Ascending aorta (tissue), 2 donors: ENCODE measurements at regions not wholly inside any gene's neighbourhood (a gene's known extent, or its start where the extent isn't known, plus 50 kb on each side); places are given as distances from the start of the nearest gene placed in this dataset.

Source experiments
- DNase-seq, 2 donors: peaks; one replicate each; pipeline ENCODE4 v3.0.0-alpha.2; 2019; ENCODE audit warnings: low spot score in 2 of 2
- H3K27ac ChIP-seq, 2 donors: fragments of 200-600 bp; sonication (generic); one replicate each; pipeline ENCODE4 v1.5.1; 2016 to 2017; ENCODE audit warnings: mild to moderate bottlenecking in 1 of 2
- H3K27me3 ChIP-seq: fragments of 200-600 bp; sonication (generic); one replicate; pipeline ENCODE4 v1.5.1; 2017
- H3K36me3 ChIP-seq, 2 donors: fragments of 200-600 bp; sonication (generic); one replicate each; pipeline ENCODE4 v1.5.1; 2016
- H3K4me1 ChIP-seq, 2 donors: fragments of 200-600 bp; sonication (generic); one replicate each; pipeline ENCODE4 v1.5.1; 2016 to 2017; ENCODE audit warnings: mild to moderate bottlenecking in 1 of 2
- H3K4me3 ChIP-seq, 2 donors: fragments of 200-600 bp; sonication (generic); one replicate each; pipeline ENCODE4 v1.5.1; 2016 to 2017; ENCODE audit warnings: mild to moderate bottlenecking in 1 of 2
- H3K9me3 ChIP-seq, 2 donors: fragments of 200-600 bp; sonication (generic); one replicate each; pipeline ENCODE4 v1.5.1; 2016
- intact Hi-C: fragments of 100-400 bp; cut with DNase I; formaldehyde crosslinking; loops from one replicate; pipeline ENCODE4 v1.15.1; 2023
- TF ChIP-seq, protein P1 (sequence below), 3 experiments: fragments of 200-600 bp in 2 of 3; fragments of 450-650 bp in 1 of 3; sonication (generic) in 2 of 3; IDR thresholded peaks; one replicate each; pipeline ENCODE4 v1.5.1; 2016 to 2019; ENCODE audit warnings: antibody characterized with exemption in 3 of 3, mild to moderate bottlenecking in 1 of 3, moderate library complexity in 1 of 3

DNA sequence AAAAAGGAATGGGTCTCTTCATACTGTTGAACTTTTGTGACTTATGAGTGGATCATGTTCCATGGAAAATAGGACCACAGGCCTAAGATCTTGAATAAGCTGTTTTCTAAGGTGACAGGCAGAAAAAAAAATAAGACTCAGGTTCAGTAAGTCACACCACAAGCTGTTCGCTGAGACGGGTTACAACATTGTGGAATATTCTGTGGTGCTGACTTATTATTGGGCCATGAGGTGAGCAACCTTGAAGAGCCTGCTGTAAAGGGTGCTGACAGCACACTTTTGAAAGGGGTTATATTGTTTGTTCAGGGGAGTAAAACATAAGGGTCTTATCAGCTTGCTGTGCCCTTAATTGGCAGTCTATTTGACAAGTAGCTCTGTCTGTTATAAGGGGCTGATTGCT lies 439.8 kb upstream of the SLC14A2 start:
- TF ChIP-seq, protein P1, sequence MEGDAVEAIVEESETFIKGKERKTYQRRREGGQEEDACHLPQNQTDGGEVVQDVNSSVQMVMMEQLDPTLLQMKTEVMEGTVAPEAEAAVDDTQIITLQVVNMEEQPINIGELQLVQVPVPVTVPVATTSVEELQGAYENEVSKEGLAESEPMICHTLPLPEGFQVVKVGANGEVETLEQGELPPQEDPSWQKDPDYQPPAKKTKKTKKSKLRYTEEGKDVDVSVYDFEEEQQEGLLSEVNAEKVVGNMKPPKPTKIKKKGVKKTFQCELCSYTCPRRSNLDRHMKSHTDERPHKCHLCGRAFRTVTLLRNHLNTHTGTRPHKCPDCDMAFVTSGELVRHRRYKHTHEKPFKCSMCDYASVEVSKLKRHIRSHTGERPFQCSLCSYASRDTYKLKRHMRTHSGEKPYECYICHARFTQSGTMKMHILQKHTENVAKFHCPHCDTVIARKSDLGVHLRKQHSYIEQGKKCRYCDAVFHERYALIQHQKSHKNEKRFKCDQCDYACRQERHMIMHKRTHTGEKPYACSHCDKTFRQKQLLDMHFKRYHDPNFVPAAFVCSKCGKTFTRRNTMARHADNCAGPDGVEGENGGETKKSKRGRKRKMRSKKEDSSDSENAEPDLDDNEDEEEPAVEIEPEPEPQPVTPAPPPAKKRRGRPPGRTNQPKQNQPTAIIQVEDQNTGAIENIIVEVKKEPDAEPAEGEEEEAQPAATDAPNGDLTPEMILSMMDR (IDR thresholded peaks at IDR 0.05) = no peak
- H3K4me1 ChIP-seq = no peaks in the 10 kb centered on the region
- H3K27ac ChIP-seq = no peak overlapping the region
- intact Hi-C loops = no loop called here
- H3K27me3 ChIP-seq = no peaks in the 10 kb centered on the region
- no peak for DNase-seq
- no peaks in the 10 kb centered on the region for H3K36me3 ChIP-seq
- H3K4me3 ChIP-seq = no peak overlapping the region
- no peaks in the 10 kb centered on the region for H3K9me3 ChIP-seq

DNA sequence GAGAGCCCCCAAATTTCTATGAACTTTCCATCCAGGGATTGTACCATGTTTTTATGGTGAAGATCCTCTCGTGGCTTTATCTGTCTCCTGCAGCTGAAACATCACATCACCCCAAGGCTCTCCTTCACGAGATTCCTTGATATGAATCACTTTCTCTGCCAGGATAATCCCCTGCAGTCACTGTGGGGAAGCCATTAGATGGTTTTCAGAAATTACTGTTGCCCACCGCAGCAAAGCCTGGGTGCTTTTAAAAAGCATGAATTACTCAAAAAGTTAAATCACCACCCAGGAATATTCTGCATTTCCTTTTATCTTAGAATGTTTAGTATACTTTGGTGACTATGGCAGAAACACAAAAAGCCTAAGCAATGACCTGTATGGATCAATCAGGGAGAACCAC lies 428.4 kb upstream of the SLC14A2 start:
- intact Hi-C loops = no loop called here
- TF ChIP-seq, protein P1 (IDR thresholded peaks at IDR 0.05) = no peak
- H3K27me3 ChIP-seq = no peaks in the 10 kb centered on the region
- no peak overlapping the region for H3K4me3 ChIP-seq
- H3K36me3 ChIP-seq = no peaks in the 10 kb centered on the region
- H3K27ac ChIP-seq = no peak overlapping the region
- no peak for DNase-seq
- no peaks in the 10 kb centered on the region for H3K9me3 ChIP-seq
- no peaks in the 10 kb centered on the region for H3K4me1 ChIP-seq

DNA sequence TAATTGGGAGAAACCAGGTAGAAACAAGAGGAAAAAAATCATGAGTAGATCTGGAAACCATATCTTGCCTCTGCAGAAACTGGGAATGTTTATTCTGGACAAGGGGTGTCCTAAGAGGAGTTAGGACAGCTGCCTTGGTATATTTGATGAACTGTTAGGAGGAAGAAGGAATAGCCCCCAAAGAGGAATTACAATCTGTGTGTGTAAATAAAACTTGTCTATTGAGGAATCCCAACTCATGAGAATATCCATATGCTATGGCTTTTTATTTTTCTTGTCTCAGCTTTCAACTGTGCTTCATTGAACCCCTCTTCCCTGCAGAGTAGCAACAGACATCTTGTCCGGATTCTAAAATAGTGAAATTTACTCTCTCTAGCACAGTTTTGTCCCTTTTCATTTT lies 423.5 kb upstream of the SLC14A2 start:
- no peak for DNase-seq
- Histone ChIP-seq H3K4me3 (no peak overlapping the region), H3K4me1 (no peaks in the 10 kb centered on the region), H3K27ac (no peak overlapping the region), H3K27me3 (no peaks in the 10 kb centered on the region), H3K36me3 (no peaks in the 10 kb centered on the region), H3K9me3 (no peaks in the 10 kb centered on the region)
- TF ChIP-seq, protein P1 (IDR thresholded peaks at IDR 0.05) = no peak
- intact Hi-C loops = no loop called here

DNA sequence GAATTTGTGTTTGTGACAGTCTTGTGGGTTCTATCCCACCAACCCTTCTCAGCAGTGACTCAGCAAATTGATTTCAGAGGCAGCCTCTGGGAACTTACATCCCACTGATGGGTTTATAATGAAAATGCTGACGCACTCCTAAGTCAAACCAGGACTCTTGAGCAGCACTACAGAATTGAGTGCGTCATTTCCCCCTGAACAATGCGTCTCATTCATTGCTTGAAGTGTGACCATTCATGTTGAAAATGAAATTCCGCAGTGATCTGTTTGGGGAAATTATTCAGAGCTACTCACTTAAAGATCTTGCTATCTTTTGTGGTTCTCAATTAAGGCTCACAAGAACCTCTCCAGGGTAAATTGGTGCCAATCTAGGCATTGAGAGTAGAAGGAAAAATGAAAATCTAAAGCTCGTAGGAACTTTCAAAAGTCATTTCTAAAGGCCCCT lies 417.7 kb upstream of the SLC14A2 start:
- TF ChIP-seq, protein P1 (IDR thresholded peaks at IDR 0.05) = no peak
- DNase-seq = no peak
- Histone ChIP-seq H3K4me1 (no peaks in the 10 kb centered on the region), H3K27ac (no peak overlapping the region), H3K9me3 (no peaks in the 10 kb centered on the region), H3K4me3 (no peak overlapping the region), H3K36me3 (no peaks in the 10 kb centered on the region), H3K27me3 (no peaks in the 10 kb centered on the region)
- intact Hi-C loops = no loop called here

DNA sequence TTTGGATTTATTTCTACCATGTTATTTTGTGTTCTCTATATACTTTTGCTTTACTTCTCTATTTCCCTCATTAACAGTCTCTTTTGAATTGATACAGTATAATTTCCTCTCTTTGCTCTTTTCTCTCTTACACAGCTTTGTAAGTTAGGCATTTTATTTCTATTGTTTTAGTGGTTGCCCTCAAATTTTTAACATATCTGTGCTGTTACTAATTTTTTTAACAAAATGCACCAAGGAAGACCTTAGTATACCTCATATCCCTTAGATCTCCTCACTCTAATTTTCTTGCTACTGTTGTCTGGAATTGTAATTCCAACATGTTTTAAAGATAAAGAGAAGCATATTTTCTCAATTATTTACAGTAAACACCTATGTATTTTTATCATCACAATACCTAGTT lies 416.8 kb upstream of the SLC14A2 start:
- TF ChIP-seq, protein P1 (IDR thresholded peaks at IDR 0.05) = no peak
- Histone ChIP-seq H3K36me3 (no peaks in the 10 kb centered on the region), H3K27ac (no peak overlapping the region), H3K27me3 (no peaks in the 10 kb centered on the region), H3K9me3 (no peaks in the 10 kb centered on the region), H3K4me1 (no peaks in the 10 kb centered on the region), H3K4me3 (no peak overlapping the region)
- DNase-seq = no peak
- intact Hi-C loops = no loop called here

DNA sequence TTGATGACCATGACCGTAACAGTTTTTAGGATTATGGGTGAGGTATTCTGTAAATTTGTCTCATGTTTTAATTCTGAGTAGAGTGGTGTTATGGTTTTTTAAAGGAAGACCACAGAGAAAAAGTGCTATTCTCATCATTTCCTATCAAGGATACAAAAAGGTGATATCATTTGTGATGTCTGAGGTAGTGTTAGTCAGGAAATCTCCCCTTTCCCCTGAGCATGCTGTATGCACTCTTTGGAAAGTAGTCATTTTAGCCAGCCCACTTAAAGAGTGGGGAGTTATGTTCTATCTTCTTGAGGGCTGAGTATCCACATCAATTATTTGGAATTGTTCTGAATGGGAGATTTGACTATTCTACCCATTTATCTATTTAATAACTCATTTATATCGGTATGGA lies 414.2 kb upstream of the SLC14A2 start:
- Histone ChIP-seq H3K27ac (no peak overlapping the region), H3K9me3 (no peaks in the 10 kb centered on the region)

More for the DNA sequence above, 414.2 kb upstream of the SLC14A2 start:
- Histone ChIP-seq H3K4me3 (no peak overlapping the region), H3K27me3 (no peaks in the 10 kb centered on the region), H3K36me3 (no peaks in the 10 kb centered on the region), H3K4me1 (no peaks in the 10 kb centered on the region)
- no peak for DNase-seq
- intact Hi-C loops = no loop called here
- TF ChIP-seq, protein P1 (IDR thresholded peaks at IDR 0.05) = no peak
